Neural progenitor cell (in vitro differentiated cells): ENCODE measurements at regions not wholly inside any gene's neighbourhood (a gene's known extent, or its start where the extent isn't known, plus 50 kb on each side); places are given as distances from the start of the nearest gene placed in this dataset.

Experiments used
- CTCF ChIP-seq: fragments of 200-600 bp; sonication (generic); IDR thresholded peaks from 2 replicates; pipeline ENCODE4 v1.5.1; 2017; ENCODE audit warnings: antibody characterized with exemption, mild to moderate bottlenecking
- EZH2 ChIP-seq: fragments of 200-600 bp; sonication (generic); IDR thresholded peaks from 2 replicates; pipeline ENCODE4 v1.6.1; 2017; ENCODE audit warnings: antibody characterized with exemption, mild to moderate bottlenecking, moderate library complexity

GRCh38 chr1:87805666-87806378, 477.1 kb downstream of the LMO4 start:
- no peak for TF ChIP-seq CTCF
- TF ChIP-seq EZH2, result no peak
